A673 (cell line): ENCODE measurements at regions not wholly inside any gene's neighbourhood (a gene's known extent, or its start where the extent isn't known, plus 50 kb on each side); places are given as distances from the start of the nearest gene placed in this dataset.

ENCODE experiments used
- BruUV-seq: library from RNA; stranded (reverse); fragments of 400-500 nt; replicated peaks from 2 replicates; lab custom pipeline; 2021; lab: Mats Ljungman, UMichigan
- CTCF ChIA-PET: fragments of 300-600 bp; sonication (Branson Sonifier 250); formaldehyde crosslinking; loops from one replicate; lab custom pipeline; 2022; ENCODE audit warnings: antibody characterized with exemption; lab: Charles Lee
- POLR2A ChIA-PET: fragments of 300-600 bp; sonication (Branson Sonifier 250); formaldehyde crosslinking; loops from one replicate; lab custom pipeline; 2022; ENCODE audit warnings: antibody characterized with exemption; ENCODE audit not compliant: low non-redundant PET; lab: Charles Lee
- DNase-seq: peaks from one replicate; pipeline ENCODE4 v3.0.0-alpha.2; 2015; ENCODE audit warnings: low spot score
- H3K27ac ChIP-seq: fragments of 200-600 bp; sonication (generic); 2 replicates; pipeline ENCODE4 v1.5.1; 2016; ENCODE audit warnings: mixed run types, low read depth, mild to moderate bottlenecking, mixed read lengths, antibody characterized with exemption, low read length; ENCODE audit not compliant: poor library complexity, severe bottlenecking
- H3K27me3 ChIP-seq: fragments of 200-600 bp; sonication (generic); replicated peaks from 2 replicates; pipeline ENCODE4 v1.6.1; 2017; ENCODE audit warnings: mixed run types, low read depth, mild to moderate bottlenecking, mixed read lengths, antibody characterized with exemption, low read length; ENCODE audit not compliant: insufficient read depth, poor library complexity
- H3K36me3 ChIP-seq: fragments of 200-600 bp; sonication (generic); 2 replicates; pipeline ENCODE4 v1.6.1; 2016; ENCODE audit warnings: mixed run types, mild to moderate bottlenecking, mixed read lengths, antibody characterized with exemption, low read length; ENCODE audit not compliant: insufficient read depth, poor library complexity, severe bottlenecking
- H3K4me1 ChIP-seq: fragments of 200-600 bp; sonication (generic); 2 replicates; pipeline ENCODE4 v1.6.1; 2017; ENCODE audit warnings: mixed run types, mild to moderate bottlenecking, mixed read lengths, antibody characterized with exemption, low read length; ENCODE audit not compliant: insufficient read depth, poor library complexity, severe bottlenecking
- H3K4me3 ChIP-seq: fragments of 200-600 bp; sonication (generic); 2 replicates; pipeline ENCODE4 v1.5.1; 2016; ENCODE audit warnings: low read depth, mixed run types, mild to moderate bottlenecking, mixed read lengths, low read length; ENCODE audit not compliant: poor library complexity, severe bottlenecking
- H3K9me3 ChIP-seq: fragments of 200-600 bp; sonication (generic); 2 replicates; pipeline ENCODE4 v1.6.1; 2016; ENCODE audit warnings: mixed run types, low read depth, mild to moderate bottlenecking, mixed read lengths, antibody characterized with exemption, low read length; ENCODE audit not compliant: poor library complexity, severe bottlenecking
- CTCF ChIP-seq: fragments of 300-800, 200-600 bp; sonication (generic); conservative IDR thresholded peaks from 2 replicates; pipeline ENCODE4 v1.5.1; 2017; ENCODE audit warnings: low read depth, mild to moderate bottlenecking, antibody characterized with exemption, low read length, moderate library complexity, mixed read lengths
- EZH2 ChIP-seq: fragments of 200-600 bp; sonication (generic); IDR thresholded peaks from 2 replicates; pipeline ENCODE4 v1.6.1; 2017; ENCODE audit warnings: borderline replicate concordance, low read depth, mild to moderate bottlenecking, mixed read lengths, antibody characterized with exemption, low read length; ENCODE audit not compliant: poor library complexity, severe bottlenecking
- intact Hi-C: fragments of 100-400 bp; cut with micrococcal nuclease; formaldehyde crosslinking; loops from one replicate; pipeline ENCODE4 v1.10.0; 2022; ENCODE audit not compliant: unreplicated experiment

- Histone ChIP-seq H3K4me1 (no peaks in the 10 kb centered on the region), H3K36me3 (no peaks in the 10 kb centered on the region), H3K9me3 (peaks cover 4% of the 10 kb centered on the region), H3K27ac (no peak overlapping the region), H3K4me3 (no peak overlapping the region), H3K27me3 (no peaks in the 10 kb centered on the region)
- intact Hi-C loops = no loop called here
- ChIA-PET CTCF (no interaction called here), POLR2A (no interaction called here)
- no TSS peak for BruUV-seq
- no peak for DNase-seq
- TF ChIP-seq CTCF (no peak), EZH2 (no peak)
Measured at GRCh38 chr15:57878573-57878972, 172.1 kb downstream of the POLR2M start.

DNA sequence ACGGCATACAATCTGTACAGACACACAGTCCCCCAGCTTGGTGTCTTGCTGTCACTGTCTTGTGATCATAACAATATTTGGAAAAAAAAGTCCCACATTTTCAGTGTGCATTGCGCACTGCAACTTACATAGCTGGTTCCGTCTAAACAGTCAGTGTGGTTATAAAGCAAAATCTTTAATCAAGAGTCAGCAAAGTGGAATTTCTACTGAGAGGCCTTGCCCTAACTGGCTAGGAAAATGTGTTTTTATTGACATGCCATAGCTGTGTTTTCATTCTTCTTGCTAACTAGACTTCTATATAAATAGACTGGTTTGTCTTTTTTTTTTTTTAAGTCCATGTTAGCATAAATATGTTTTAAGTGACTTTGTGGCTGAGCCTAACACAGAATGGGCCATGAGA lies 174.8 kb downstream of the POLR2M start:
- no peaks in the 10 kb centered on the region for H3K9me3 ChIP-seq
- DNase-seq = no peak
- TF ChIP-seq CTCF (no peak), EZH2 (no peak)
- ChIA-PET POLR2A (interaction anchor here (0.6 kb wide), 1 partner anchor 140 kb away, joined by 3 read pairs; no protein-coding TSS in a partner anchor), CTCF (no interaction called here)
- H3K4me1 ChIP-seq = no peaks in the 10 kb centered on the region
- no peaks in the 10 kb centered on the region for H3K36me3 ChIP-seq
- H3K4me3 ChIP-seq = no peak overlapping the region
- no peak overlapping the region for H3K27ac ChIP-seq
- intact Hi-C loops = no loop called here
- BruUV-seq = no TSS peak
- H3K27me3 ChIP-seq = peaks cover 6% of the 10 kb centered on the region

DNA sequence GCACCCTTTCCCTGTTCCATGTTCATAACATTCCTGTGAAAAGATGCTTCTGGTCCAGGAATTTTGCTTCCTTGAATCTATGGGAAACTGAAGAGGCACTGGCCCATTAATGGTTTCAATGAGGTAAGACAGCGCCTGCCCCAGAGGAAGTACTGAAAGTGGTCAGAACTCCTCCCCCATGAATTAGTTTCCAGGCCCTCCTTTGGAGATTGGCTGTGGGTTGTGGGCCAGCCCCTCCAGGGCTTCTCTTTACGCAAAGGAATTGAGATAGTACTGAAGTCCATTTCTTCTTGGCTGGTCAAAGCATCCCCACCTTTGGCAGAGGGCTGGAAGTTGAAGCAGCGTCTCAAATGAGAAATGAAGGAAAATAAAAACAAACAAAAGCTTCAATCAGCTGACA lies 175.5 kb downstream of the POLR2M start:
- intact Hi-C loops = no loop called here
- DNase-seq = no peak
- TF ChIP-seq EZH2 = no peak
- TF ChIP-seq CTCF = no peak
- no peaks in the 10 kb centered on the region for H3K36me3 ChIP-seq
- no peak overlapping the region for H3K27ac ChIP-seq
- no peak overlapping the region for H3K4me3 ChIP-seq
- H3K27me3 ChIP-seq = peaks cover 6% of the 10 kb centered on the region
- no peaks in the 10 kb centered on the region for H3K9me3 ChIP-seq
- ChIA-PET CTCF (no interaction called here), POLR2A (no interaction called here)
- no TSS peak for BruUV-seq
- no peaks in the 10 kb centered on the region for H3K4me1 ChIP-seq
